ENCODE measurements at regions not wholly inside any gene's neighbourhood (a gene's known extent, or its start where the extent isn't known, plus 50 kb on each side); places are given as distances from the start of the nearest gene placed in this dataset.

- CTCF ChIA-PET, result no interaction called here
- intact Hi-C loops (cut with micrococcal nuclease; ENCODE audit: unreplicated experiment), result no loop called here
- no peak for DNase-seq (ENCODE audit: low spot score)
Observed at GRCh38 chr6:170184316-170184715, 106.6 kb downstream of the DLL1 start.

DNA sequence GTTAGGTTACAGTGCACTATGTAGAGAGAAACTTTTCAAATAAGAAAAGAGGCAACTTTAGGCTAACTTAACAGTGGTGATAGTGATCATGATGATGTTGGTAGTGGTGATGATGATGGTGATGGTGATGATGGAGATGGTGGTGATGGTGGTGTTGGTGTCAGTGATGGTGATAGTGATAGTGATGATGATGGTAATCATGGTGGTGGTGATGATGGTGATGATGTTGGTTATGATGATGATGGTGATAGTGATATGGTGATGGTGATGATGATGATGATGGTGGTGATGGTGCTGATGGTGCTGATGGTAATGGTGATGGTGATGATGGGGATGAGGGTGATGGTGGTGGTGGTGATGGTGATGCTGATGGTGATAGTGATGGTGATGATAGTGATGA is 107.4 kb downstream of the DLL1 start:
- Histone ChIP-seq H3K27ac (ENCODE audit: low read depth, low read length, poor library complexity, severe bottlenecking) (no peak overlapping the region), H3K4me1 (ENCODE audit: insufficient read depth, low read length, poor library complexity, severe bottlenecking) (peaks cover 13% of the 10 kb centered on the region), H3K9me3 (ENCODE audit: low read depth, low read length, poor library complexity, severe bottlenecking) (no peaks in the 10 kb centered on the region), H3K4me3 (ENCODE audit: low read depth, low read length, poor library complexity, severe bottlenecking) (no peak overlapping the region), H3K27me3 (replicated peaks; ENCODE audit: insufficient read depth, low read depth, low read length, poor library complexity) (no peaks in the 10 kb centered on the region), H3K36me3 (ENCODE audit: insufficient read depth, low read length, poor library complexity, severe bottlenecking) (no peaks in the 10 kb centered on the region)
- no TSS peak for BruUV-seq (replicated peaks)
- CTCF ChIA-PET, result no interaction called here
- DNase-seq (ENCODE audit: low spot score), result no peak
- intact Hi-C loops (cut with micrococcal nuclease; ENCODE audit: unreplicated experiment), result no loop called here
- POLR2A ChIA-PET (ENCODE audit: low non-redundant PET), result no interaction called here
- TF ChIP-seq, protein P1, sequence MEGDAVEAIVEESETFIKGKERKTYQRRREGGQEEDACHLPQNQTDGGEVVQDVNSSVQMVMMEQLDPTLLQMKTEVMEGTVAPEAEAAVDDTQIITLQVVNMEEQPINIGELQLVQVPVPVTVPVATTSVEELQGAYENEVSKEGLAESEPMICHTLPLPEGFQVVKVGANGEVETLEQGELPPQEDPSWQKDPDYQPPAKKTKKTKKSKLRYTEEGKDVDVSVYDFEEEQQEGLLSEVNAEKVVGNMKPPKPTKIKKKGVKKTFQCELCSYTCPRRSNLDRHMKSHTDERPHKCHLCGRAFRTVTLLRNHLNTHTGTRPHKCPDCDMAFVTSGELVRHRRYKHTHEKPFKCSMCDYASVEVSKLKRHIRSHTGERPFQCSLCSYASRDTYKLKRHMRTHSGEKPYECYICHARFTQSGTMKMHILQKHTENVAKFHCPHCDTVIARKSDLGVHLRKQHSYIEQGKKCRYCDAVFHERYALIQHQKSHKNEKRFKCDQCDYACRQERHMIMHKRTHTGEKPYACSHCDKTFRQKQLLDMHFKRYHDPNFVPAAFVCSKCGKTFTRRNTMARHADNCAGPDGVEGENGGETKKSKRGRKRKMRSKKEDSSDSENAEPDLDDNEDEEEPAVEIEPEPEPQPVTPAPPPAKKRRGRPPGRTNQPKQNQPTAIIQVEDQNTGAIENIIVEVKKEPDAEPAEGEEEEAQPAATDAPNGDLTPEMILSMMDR (conservative IDR thresholded peaks at IDR 0.05; ENCODE audit: low read depth, low read length), result no peak
- TF ChIP-seq EZH2 (IDR thresholded peaks at IDR 0.05; ENCODE audit: borderline replicate concordance, low read depth, low read length, poor library complexity, severe bottlenecking), result no peak

More at GRCh38 chr6:170184316-170184715, 106.6 kb downstream of the DLL1 start:
- POLR2A ChIA-PET (ENCODE audit: low non-redundant PET), result no interaction called here
- Histone ChIP-seq H3K4me3 (ENCODE audit: low read depth, low read length, poor library complexity, severe bottlenecking) (no peak overlapping the region), H3K9me3 (ENCODE audit: low read depth, low read length, poor library complexity, severe bottlenecking) (no peaks in the 10 kb centered on the region), H3K36me3 (ENCODE audit: insufficient read depth, low read length, poor library complexity, severe bottlenecking) (no peaks in the 10 kb centered on the region), H3K4me1 (ENCODE audit: insufficient read depth, low read length, poor library complexity, severe bottlenecking) (peaks cover 5% of the 10 kb centered on the region), H3K27ac (ENCODE audit: low read depth, low read length, poor library complexity, severe bottlenecking) (no peak overlapping the region), H3K27me3 (replicated peaks; ENCODE audit: insufficient read depth, low read depth, low read length, poor library complexity) (no peaks in the 10 kb centered on the region)
- no TSS peak for BruUV-seq (replicated peaks)
- TF ChIP-seq, protein P1 (conservative IDR thresholded peaks at IDR 0.05; ENCODE audit: low read depth, low read length), result no peak
- no peak for TF ChIP-seq EZH2 (IDR thresholded peaks at IDR 0.05; ENCODE audit: borderline replicate concordance, low read depth, low read length, poor library complexity, severe bottlenecking)

GRCh38 chr6:170182781-170183120 is 108.1 kb downstream of the DLL1 start:
- Histone ChIP-seq H3K27ac (ENCODE audit: low read depth, low read length, poor library complexity, severe bottlenecking) (no peak overlapping the region), H3K36me3 (ENCODE audit: insufficient read depth, low read length, poor library complexity, severe bottlenecking) (no peaks in the 10 kb centered on the region), H3K4me1 (ENCODE audit: insufficient read depth, low read length, poor library complexity, severe bottlenecking) (peaks cover 18% of the 10 kb centered on the region), H3K27me3 (replicated peaks; ENCODE audit: insufficient read depth, low read depth, low read length, poor library complexity) (no peaks in the 10 kb centered on the region), H3K4me3 (ENCODE audit: low read depth, low read length, poor library complexity, severe bottlenecking) (no peak overlapping the region), H3K9me3 (ENCODE audit: low read depth, low read length, poor library complexity, severe bottlenecking) (no peaks in the 10 kb centered on the region)
- ChIA-PET POLR2A (ENCODE audit: low non-redundant PET) (no interaction called here), CTCF (no interaction called here)
- intact Hi-C loops (cut with micrococcal nuclease; ENCODE audit: unreplicated experiment), result no loop called here
- no peak for TF ChIP-seq EZH2 (IDR thresholded peaks at IDR 0.05; ENCODE audit: borderline replicate concordance, low read depth, low read length, poor library complexity, severe bottlenecking)
- TF ChIP-seq, protein P1 (conservative IDR thresholded peaks at IDR 0.05; ENCODE audit: low read depth, low read length), result no peak
- no TSS peak for BruUV-seq (replicated peaks)
- DNase-seq (ENCODE audit: low spot score), result no peak
